Liver (tissue), 8 donors: ENCODE measurements at regions not wholly inside any gene's neighbourhood (a gene's known extent, or its start where the extent isn't known, plus 50 kb on each side); places are given as distances from the start of the nearest gene placed in this dataset.

Experiments used
- DNase-seq: peaks from one replicate; pipeline ENCODE4 v3.0.0-alpha.2; 2017; ENCODE audit warnings: low spot score
- H3K27ac ChIP-seq, 2 donors: one replicate each; pipeline ENCODE4 v1.7.0; 2013; ENCODE audit warnings: inconsistent platforms in 2 of 2, low read length in 2 of 2, control low read depth in 1 of 2, low read depth in 1 of 2, mild to moderate bottlenecking in 1 of 2
- H3K27me3 ChIP-seq, 4 donors: one replicate each; pipeline versions ENCODE4 v1.6.1 to v1.7.0; 2013; ENCODE audit warnings: low read length in 3 of 4, inconsistent platforms in 1 of 4, mild to moderate bottlenecking in 1 of 4, moderate library complexity in 1 of 4; ENCODE audit not compliant: control insufficient read depth in 4 of 4, insufficient read depth in 4 of 4
- H3K36me3 ChIP-seq, 4 donors: one replicate each; pipeline versions ENCODE4 v1.6.1 to v1.7.0; 2013; ENCODE audit warnings: low read length in 3 of 4, mild to moderate bottlenecking in 3 of 4, low read depth in 1 of 4, moderate library complexity in 1 of 4; ENCODE audit not compliant: control insufficient read depth in 4 of 4, insufficient read depth in 3 of 4
- H3K4me1 ChIP-seq, 4 donors: one replicate each; pipeline versions ENCODE4 v1.6.1 to v1.7.0; 2013; ENCODE audit warnings: low read length in 3 of 4, mild to moderate bottlenecking in 3 of 4, moderate library complexity in 1 of 4; ENCODE audit not compliant: control insufficient read depth in 4 of 4, insufficient read depth in 4 of 4
- H3K4me3 ChIP-seq, 3 donors: one replicate each; pipeline versions ENCODE4 v1.6.1 to v1.7.0; 2013; ENCODE audit warnings: low read length in 3 of 3, control low read depth in 1 of 3, low read depth in 1 of 3, mild to moderate bottlenecking in 1 of 3
- H3K9ac ChIP-seq, 2 donors: one replicate each; pipeline ENCODE4 v1.7.0; 2013; ENCODE audit warnings: low read length in 2 of 2, mild to moderate bottlenecking in 2 of 2, moderate library complexity in 2 of 2, control low read depth in 1 of 2, low read depth in 1 of 2
- H3K9me3 ChIP-seq, 4 donors: one replicate each; pipeline versions ENCODE4 v1.6.1 to v1.7.0; 2013; ENCODE audit warnings: low read length in 3 of 4; ENCODE audit not compliant: control insufficient read depth in 4 of 4
- ATF3 ChIP-seq: IDR thresholded peaks from 2 replicates; pipeline ENCODE4 v1.6.1; 2016; ENCODE audit warnings: antibody characterized with exemption
- CTCF ChIP-seq: fragments of 150-350 bp; IDR thresholded peaks from 2 replicates; pipeline ENCODE4 v1.5.1; 2017; ENCODE audit warnings: improper control_type of control experiment, low read depth, low read length; ENCODE audit not compliant: missing input control
- EGR1 ChIP-seq, 2 donors: IDR thresholded peaks; 2 replicates each; pipeline ENCODE4 v1.6.1; 2016 to 2018; ENCODE audit warnings: antibody characterized with exemption in 2 of 2, low read depth in 2 of 2
- FOXA1 ChIP-seq: IDR thresholded peaks from 2 replicates; pipeline ENCODE4 v1.6.1; 2016; ENCODE audit warnings: antibody characterized with exemption
- FOXA2 ChIP-seq: IDR thresholded peaks from 2 replicates; pipeline ENCODE4 v1.6.1; 2016; ENCODE audit warnings: antibody characterized with exemption
- GABPA ChIP-seq, 2 donors: IDR thresholded peaks in 1 of 2; conservative IDR thresholded peaks in 1 of 2; 2 replicates each; pipeline ENCODE4 v1.6.1; 2016; ENCODE audit warnings: antibody characterized with exemption in 2 of 2, mild to moderate bottlenecking in 1 of 2, moderate library complexity in 1 of 2
- HNF4A ChIP-seq, 2 donors: conservative IDR thresholded peaks; 2 replicates each; pipeline ENCODE4 v1.6.1; 2016; ENCODE audit warnings: antibody characterized with exemption in 2 of 2, mild to moderate bottlenecking in 2 of 2
- HNF4G ChIP-seq: IDR thresholded peaks from 2 replicates; pipeline ENCODE4 v1.6.1; 2016; ENCODE audit warnings: antibody characterized with exemption
- JUND ChIP-seq, 2 donors: IDR thresholded peaks; 2 replicates each; pipeline ENCODE4 v1.6.1; 2016; ENCODE audit warnings: antibody characterized with exemption in 2 of 2
- MAX ChIP-seq: IDR thresholded peaks from 2 replicates; pipeline ENCODE4 v1.6.1; 2016; ENCODE audit warnings: antibody characterized with exemption
- NR2F2 ChIP-seq: IDR thresholded peaks from 2 replicates; pipeline ENCODE4 v1.6.1; 2016; ENCODE audit warnings: antibody characterized with exemption
- RAD21 ChIP-seq, 2 donors: IDR thresholded peaks; 2 replicates each; pipeline ENCODE4 v1.6.1; 2016; ENCODE audit warnings: antibody characterized with exemption in 2 of 2, mild to moderate bottlenecking in 2 of 2
- REST ChIP-seq: IDR thresholded peaks from 2 replicates; pipeline ENCODE4 v1.6.1; 2016; ENCODE audit warnings: antibody characterized with exemption, mild to moderate bottlenecking
- RXRA ChIP-seq, 2 donors: IDR thresholded peaks; 2 replicates each; pipeline ENCODE4 v1.6.1; 2017 to 2018; ENCODE audit warnings: antibody characterized with exemption in 2 of 2, mild to moderate bottlenecking in 1 of 2
- SP1 ChIP-seq: IDR thresholded peaks from 2 replicates; pipeline ENCODE4 v1.6.1; 2018; ENCODE audit warnings: antibody characterized with exemption, mild to moderate bottlenecking
- TAF1 ChIP-seq: conservative IDR thresholded peaks from 2 replicates; pipeline ENCODE4 v1.6.1; 2016; ENCODE audit warnings: antibody characterized with exemption, mild to moderate bottlenecking
- YY1 ChIP-seq: IDR thresholded peaks from 2 replicates; pipeline ENCODE4 v1.6.1; 2016; ENCODE audit warnings: antibody characterized with exemption, mild to moderate bottlenecking
- ZBTB33 ChIP-seq: IDR thresholded peaks from 2 replicates; pipeline ENCODE4 v1.6.1; 2016; ENCODE audit warnings: antibody characterized with exemption
- WGBS: extraction: QIAGEN DNeasy Blood & Tissue Kit; methylation state at CpG from one replicate; pipeline ENCODE4 v1.1.7; 2013; 5-methylcytosine and 5-hydroxymethylcytosine counted together
- donor health status: healthy.
- donor health status: healthy.
- donor health status: healthy.
- donor health status: healthy.
- donor health status: healthy.

GRCh38 chr5:54629115-54629514 lies 111.6 kb downstream of the SNX18 start:
- Histone ChIP-seq H3K36me3 (no peaks in the 10 kb centered on the region), H3K4me3 (no peak overlapping the region), H3K9me3 (no peaks in the 10 kb centered on the region), H3K4me1 (peaks cover 11 to 48% (median 42%) of the 10 kb centered on the region in 4 donors), H3K27ac (peak overlapping the region in 1 of 2 donors; percentile 91), H3K27me3 (no peaks in the 10 kb centered on the region), H3K9ac (no peak overlapping the region)
- TF ChIP-seq JUND (IDR thresholded peaks at IDR 0.05) (no peak), GABPA (IDR thresholded peaks at IDR 0.05 in 1 of 2, conservative IDR thresholded peaks at IDR 0.05 in 1 of 2) (no peak), HNF4G (no peak), FOXA2 (no peak), YY1 (no peak)
- WGBS, result 94% methylated on average over 2 of the region's 2 CpGs
- no peak for DNase-seq

- no peak overlapping the region for H3K4me3 ChIP-seq
- peak overlapping the region; percentile 82 to 91 for H3K27ac ChIP-seq
- H3K27me3 ChIP-seq, result no peaks in the 10 kb centered on the region
- peak; percentile 84 for TF ChIP-seq NR2F2
- peak; percentile 90 for TF ChIP-seq SP1
- TF ChIP-seq CTCF, result no peak
- TF ChIP-seq EGR1 (IDR thresholded peaks at IDR 0.05; ENCODE audit: low read depth in 2 of 2), result no peak
- TF ChIP-seq RAD21 (IDR thresholded peaks at IDR 0.05), result peak in 1 of 2 donors; percentile 48
- no peak for TF ChIP-seq MAX
- TF ChIP-seq FOXA2, result peak; percentile 44
- peak; percentile 58 for TF ChIP-seq YY1
- no peak for TF ChIP-seq ZBTB33
- TF ChIP-seq TAF1, result no peak
- TF ChIP-seq HNF4G, result no peak
- peak; percentile 68 for TF ChIP-seq REST
- peak in 1 of 2 donors; percentile 53 for TF ChIP-seq JUND (IDR thresholded peaks at IDR 0.05)
- TF ChIP-seq FOXA1, result no peak
- TF ChIP-seq RXRA (IDR thresholded peaks at IDR 0.05), result peak; percentile 88 to 89
- TF ChIP-seq ATF3, result no peak
- no peak for TF ChIP-seq GABPA (IDR thresholded peaks at IDR 0.05 in 1 of 2, conservative IDR thresholded peaks at IDR 0.05 in 1 of 2)
- TF ChIP-seq HNF4A (conservative IDR thresholded peaks at IDR 0.05), result peak; percentile 69 to 77
- peaks cover 11 to 48% (median 42%) of the 10 kb centered on the region in 4 donors for H3K4me1 ChIP-seq
- DNase-seq, result no peak
- WGBS, result 68% methylated on average over 1 of the region's 1 CpG
- H3K9me3 ChIP-seq, result no peaks in the 10 kb centered on the region
- no peak overlapping the region for H3K9ac ChIP-seq
- H3K36me3 ChIP-seq, result no peaks in the 10 kb centered on the region
Observed at GRCh38 chr5:54628050-54628449, 110.5 kb downstream of the SNX18 start.
